HEK293 (cell line): ENCODE measurements at regions not wholly inside any gene's neighbourhood (a gene's known extent, or its start where the extent isn't known, plus 50 kb on each side); places are given as distances from the start of the nearest gene placed in this dataset.

Experiments
- CTCF ChIA-PET: fragments of 350-600 bp; formaldehyde crosslinking; extraction: SDS; loops from one replicate; lab custom pipeline; 2021; ENCODE audit warnings: antibody characterized with exemption; lab: Yijun Ruan, JAX
- POLR2A ChIA-PET: fragments of 300-600 bp; formaldehyde crosslinking; extraction: SDS; loops from one replicate; lab custom pipeline; 2020; ENCODE audit warnings: antibody characterized with exemption, inconsistent platforms; lab: Yijun Ruan, JAX
- H3K27ac ChIP-seq: fragments of 200-500 bp; sonication (Bioruptor generic); 2 replicates; pipeline ENCODE4 v1.5.1; 2014; ENCODE audit warnings: low read depth, low read length, control low read depth, inconsistent platforms; ENCODE audit errors: extremely low read depth
- H3K36me3 ChIP-seq, 2 experiments: fragments of 200-500 bp in 1 of 2; sonication (Bioruptor generic) in 1 of 2; 1 replicate in 1 of 2; 2 replicates in 1 of 2; pipeline ENCODE4 v1.5.1; 2014 to 2017; ENCODE audit warnings: inconsistent platforms in 2 of 2, low read length in 2 of 2; ENCODE audit not compliant: control insufficient read depth in 2 of 2, insufficient read depth in 1 of 2
- H3K4me1 ChIP-seq: fragments of 200-500 bp; sonication (Bioruptor generic); 2 replicates; pipeline ENCODE4 v1.5.1; 2014; ENCODE audit warnings: mild to moderate bottlenecking, low read length, inconsistent platforms; ENCODE audit not compliant: control insufficient read depth, insufficient read depth
- H3K4me3 ChIP-seq: 2 replicates; pipeline ENCODE4 v1.5.1; 2011; ENCODE audit warnings: low read depth, mild to moderate bottlenecking, control low read depth, low read length, moderate library complexity
- H3K9me3 ChIP-seq: fragments of 200-500 bp; sonication (Bioruptor generic); 2 replicates; pipeline ENCODE4 v1.5.1; 2014; ENCODE audit warnings: low read depth, low read length, inconsistent platforms; ENCODE audit not compliant: control insufficient read depth, insufficient read depth
- GFI1B ChIP-seq: fragments of 450-650 bp; formaldehyde crosslinking; IDR thresholded peaks from 2 replicates; pipeline ENCODE4 v1.5.1; 2016; ENCODE audit warnings: missing biosample characterization, missing genetic modification characterization
- KLF17 ChIP-seq: fragments of 450-650 bp; formaldehyde crosslinking; IDR thresholded peaks from 2 replicates; pipeline ENCODE4 v1.5.1; 2016; ENCODE audit warnings: missing biosample characterization, missing genetic modification characterization
- PRDM4 ChIP-seq: fragments of 450-650 bp; formaldehyde crosslinking; IDR thresholded peaks from 2 replicates; pipeline ENCODE4 v1.5.1; 2017; ENCODE audit warnings: missing biosample characterization, missing genetic modification characterization
- RBAK ChIP-seq: fragments of 450-650 bp; formaldehyde crosslinking; IDR thresholded peaks from 2 replicates; pipeline ENCODE4 v1.5.1; 2016; ENCODE audit warnings: missing biosample characterization, missing genetic modification characterization
- SCRT2 ChIP-seq: fragments of 450-650 bp; formaldehyde crosslinking; IDR thresholded peaks from 2 replicates; pipeline ENCODE4 v1.5.1; 2016; ENCODE audit warnings: missing biosample characterization, missing genetic modification characterization
- ZFP37 ChIP-seq: fragments of 450-650 bp; formaldehyde crosslinking; IDR thresholded peaks from 2 replicates; pipeline ENCODE4 v1.5.1; 2016; ENCODE audit warnings: missing biosample characterization, missing genetic modification characterization
- ZNF133 ChIP-seq: fragments of 450-650 bp; formaldehyde crosslinking; IDR thresholded peaks from 2 replicates; pipeline ENCODE4 v1.5.1; 2016; ENCODE audit warnings: missing biosample characterization, missing genetic modification characterization
- ZNF175 ChIP-seq: fragments of 450-650 bp; formaldehyde crosslinking; IDR thresholded peaks from 2 replicates; pipeline ENCODE4 v1.5.1; 2016; ENCODE audit warnings: missing biosample characterization, missing genetic modification characterization
- ZNF211 ChIP-seq: fragments of 450-650 bp; formaldehyde crosslinking; IDR thresholded peaks from 2 replicates; pipeline ENCODE4 v1.5.1; 2016; ENCODE audit warnings: low read depth, missing biosample characterization, missing genetic modification characterization
- ZNF221 ChIP-seq: fragments of 450-650 bp; formaldehyde crosslinking; IDR thresholded peaks from 2 replicates; pipeline ENCODE4 v1.5.1; 2017; ENCODE audit warnings: missing biosample characterization, missing genetic modification characterization, borderline replicate concordance
- ZNF280C ChIP-seq: fragments of 450-650 bp; formaldehyde crosslinking; IDR thresholded peaks from 2 replicates; pipeline ENCODE4 v1.5.1; 2016; ENCODE audit warnings: missing biosample characterization, missing genetic modification characterization
- ZNF280D ChIP-seq: fragments of 450-650 bp; formaldehyde crosslinking; IDR thresholded peaks from 2 replicates; pipeline ENCODE4 v1.5.1; 2016; ENCODE audit warnings: missing biosample characterization, missing genetic modification characterization
- ZNF37A ChIP-seq: fragments of 450-650 bp; IDR thresholded peaks from 2 replicates; pipeline ENCODE4 v1.5.1; 2018; ENCODE audit warnings: missing biosample characterization, missing genetic modification characterization
- ZNF514 ChIP-seq: fragments of 450-650 bp; formaldehyde crosslinking; IDR thresholded peaks from 2 replicates; pipeline ENCODE4 v1.5.1; 2016; ENCODE audit warnings: missing biosample characterization, missing genetic modification characterization
- ZNF521 ChIP-seq: fragments of 450-650 bp; formaldehyde crosslinking; IDR thresholded peaks from 2 replicates; pipeline ENCODE4 v1.5.1; 2017; ENCODE audit warnings: missing biosample characterization, mild to moderate bottlenecking, missing genetic modification characterization
- ZNF544 ChIP-seq: fragments of 450-650 bp; formaldehyde crosslinking; IDR thresholded peaks from 2 replicates; pipeline ENCODE4 v1.5.0; 2017; ENCODE audit warnings: missing biosample characterization, missing genetic modification characterization
- ZNF623 ChIP-seq: fragments of 450-650 bp; formaldehyde crosslinking; IDR thresholded peaks from 2 replicates; pipeline ENCODE4 v1.5.1; 2016; ENCODE audit warnings: missing biosample characterization, missing genetic modification characterization
- ZNF658 ChIP-seq: fragments of 450-650 bp; formaldehyde crosslinking; IDR thresholded peaks from 2 replicates; pipeline ENCODE4; 2016; ENCODE audit warnings: missing biosample characterization, missing genetic modification characterization
- ZNF843 ChIP-seq: fragments of 450-650 bp; formaldehyde crosslinking; IDR thresholded peaks from 2 replicates; pipeline ENCODE4 v1.5.1; 2016; ENCODE audit warnings: missing biosample characterization, missing genetic modification characterization
- ZSCAN30 ChIP-seq: fragments of 450-650 bp; IDR thresholded peaks from 2 replicates; pipeline ENCODE4 v1.5.1; 2018; ENCODE audit warnings: missing biosample characterization, mild to moderate bottlenecking, missing genetic modification characterization, moderate library complexity

- no peak for TF ChIP-seq ZNF280D (tag by site-specific recombination)
These were observed 78.8 kb upstream of the RCN1 start (continued) for GRCh38 chr11:32012049-32012448.

- Histone ChIP-seq H3K9me3 (no peaks in the 10 kb centered on the region), H3K27ac (no peak overlapping the region), H3K4me3 (no peak overlapping the region), H3K4me1 (no peaks in the 10 kb centered on the region), H3K36me3 (no peaks in the 10 kb centered on the region)
- ChIA-PET CTCF (interaction anchor here (0.6 to 2.0 kb wide), 8 partner anchors 10 to 331 kb away, joined by 3 to 6 read pairs (median 3); no protein-coding TSS in a partner anchor), POLR2A (no interaction called here)
- no peak for TF ChIP-seq ZNF843
- no peak for TF ChIP-seq SCRT2
- no peak for TF ChIP-seq ZNF623
- no peak for TF ChIP-seq ZNF514
- TF ChIP-seq ZNF521 (tag by site-specific recombination) = no peak
- TF ChIP-seq KLF17 = no peak
- no peak for TF ChIP-seq ZNF544 (tag by site-specific recombination)
- no peak for TF ChIP-seq ZNF280C (tag by site-specific recombination)
- no peak for TF ChIP-seq RBAK (tag by site-specific recombination)
- no peak for TF ChIP-seq ZSCAN30
- no peak for TF ChIP-seq PRDM4 (tag by site-specific recombination)
- no peak for TF ChIP-seq ZNF658 (tag by site-specific recombination)
- TF ChIP-seq GFI1B = no peak
- no peak for TF ChIP-seq ZNF37A
- TF ChIP-seq ZNF221 (tag by site-specific recombination) = no peak
- TF ChIP-seq ZNF133 = no peak
- no peak for TF ChIP-seq ZNF211 (tag by site-specific recombination)
- no peak for TF ChIP-seq ZFP37 (tag by site-specific recombination)
- TF ChIP-seq ZNF175 (tag by site-specific recombination) = no peak
These were observed 81.9 kb upstream of the RCN1 start for GRCh38 chr11:32008880-32009551.
